Eye (tissue), 1 donor: ENCODE measurements at regions not wholly inside any gene's neighbourhood (a gene's known extent, or its start where the extent isn't known, plus 50 kb on each side); places are given as distances from the start of the nearest gene placed in this dataset.
"Not testable (repeated sequence)": the region's sequence is repeated elsewhere in the genome, so short reads cannot be mapped to it uniquely, and the experiment has no call there.

Experiments used
- DNase-seq: peaks from one replicate; pipeline ENCODE4 v3.0.0-alpha.2; 2015

GRCh38 chr6:8941577-8941976 lies 506.2 kb upstream of the SLC35B3 start:
- no peak for DNase-seq

DNA sequence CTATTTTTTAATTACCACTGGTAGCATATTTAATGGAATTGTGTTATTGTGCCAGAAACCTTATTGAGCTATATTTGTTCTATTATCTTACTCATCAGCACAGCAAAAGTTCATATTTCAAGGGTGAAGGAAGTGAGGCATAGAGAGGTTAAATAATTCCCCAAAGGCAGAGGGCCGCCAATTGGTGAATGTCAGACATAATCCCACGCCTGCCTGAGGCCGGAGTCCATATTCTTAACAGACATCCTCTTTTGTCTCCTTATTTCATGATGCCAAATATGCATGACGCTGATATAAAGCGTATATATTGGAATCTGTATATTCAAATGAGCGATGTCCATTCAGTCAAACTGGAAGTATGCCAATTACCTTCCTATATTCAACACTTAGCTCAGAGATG lies 505.0 kb upstream of the SLC35B3 start:
- no peak for DNase-seq

GRCh38 chr6:8939615-8940014 lies 504.3 kb upstream of the SLC35B3 start:
- no peak for DNase-seq

- DNase-seq: no peak
Measured at GRCh38 chr6:8934318-8934717, 499.0 kb upstream of the SLC35B3 start.

GRCh38 chr6:8930009-8930408 lies 494.7 kb upstream of the SLC35B3 start:
- no peak for DNase-seq

- not testable (repeated sequence) for DNase-seq
Measured at GRCh38 chr6:8920244-8920643, 484.9 kb upstream of the SLC35B3 start.

- no peak for DNase-seq
Measured at GRCh38 chr6:8918196-8918595, 482.9 kb upstream of the SLC35B3 start.

DNA sequence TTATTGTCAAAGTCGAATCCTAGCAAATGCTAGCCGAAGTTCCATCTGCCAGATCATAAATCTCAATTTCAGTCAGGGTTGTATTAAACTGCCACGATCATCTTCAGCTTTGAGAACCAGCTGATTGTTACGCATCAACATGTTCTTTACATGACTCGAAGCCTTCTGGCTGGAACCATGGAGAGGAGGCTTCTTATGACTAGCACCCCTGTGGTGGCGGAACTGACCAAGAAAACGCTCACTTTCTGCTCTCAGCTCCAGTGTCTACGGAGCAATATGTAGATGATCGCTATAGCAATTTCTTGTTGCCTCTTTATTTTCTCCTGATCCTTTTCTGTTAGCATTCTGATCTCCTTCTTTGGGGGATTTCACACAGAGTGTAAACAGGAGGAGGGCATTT lies 479.4 kb upstream of the SLC35B3 start:
- no peak for DNase-seq

DNA sequence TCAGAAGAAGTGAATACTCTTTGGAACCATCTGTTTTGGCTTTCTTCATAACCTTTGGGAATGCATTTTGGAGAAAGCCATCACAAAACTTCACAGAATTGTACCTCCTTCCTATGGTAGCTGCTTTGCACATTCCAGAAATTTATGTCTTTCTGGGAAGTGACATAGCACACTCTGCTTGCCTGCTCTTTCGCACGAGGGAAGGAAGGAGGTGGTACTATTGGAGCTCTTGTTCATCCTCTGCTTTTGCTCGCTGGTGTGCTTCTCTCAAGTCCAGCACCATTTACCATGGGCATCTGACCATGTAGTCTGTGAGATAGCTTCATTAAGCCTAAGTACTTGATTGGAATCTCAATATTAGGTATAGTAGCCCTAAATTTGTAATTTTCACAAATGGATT lies 473.3 kb upstream of the SLC35B3 start:
- no peak for DNase-seq

GRCh38 chr6:8906699-8907098 lies 471.4 kb upstream of the SLC35B3 start:
- DNase-seq: no peak

DNA sequence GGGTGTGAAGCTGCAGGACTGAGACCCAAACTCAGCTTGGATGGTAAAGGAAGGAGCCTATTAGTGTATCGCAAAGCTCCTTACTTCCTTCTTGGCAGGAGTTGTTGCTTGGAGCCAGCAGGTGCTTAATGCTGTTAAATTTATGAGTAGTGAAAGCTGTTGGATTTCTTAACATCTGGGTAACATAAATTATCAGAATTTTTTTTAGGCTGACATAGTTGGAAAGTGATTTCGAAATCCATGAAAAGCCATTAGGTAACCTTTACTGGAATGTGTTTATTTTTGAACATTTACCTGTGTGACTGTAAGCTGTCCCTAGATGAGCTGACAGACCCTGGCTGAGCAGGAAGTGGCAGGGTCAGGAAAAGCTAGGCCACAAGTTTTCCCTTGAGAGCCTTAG lies 470.4 kb upstream of the SLC35B3 start:
- no peak for DNase-seq

- no peak for DNase-seq
Measured at GRCh38 chr6:8904754-8905153, 469.4 kb upstream of the SLC35B3 start.

- DNase-seq: no peak
Measured at GRCh38 chr6:8900056-8900455, 464.7 kb upstream of the SLC35B3 start.

GRCh38 chr6:8889514-8889913 lies 454.2 kb upstream of the SLC35B3 start:
- no peak for DNase-seq

DNA sequence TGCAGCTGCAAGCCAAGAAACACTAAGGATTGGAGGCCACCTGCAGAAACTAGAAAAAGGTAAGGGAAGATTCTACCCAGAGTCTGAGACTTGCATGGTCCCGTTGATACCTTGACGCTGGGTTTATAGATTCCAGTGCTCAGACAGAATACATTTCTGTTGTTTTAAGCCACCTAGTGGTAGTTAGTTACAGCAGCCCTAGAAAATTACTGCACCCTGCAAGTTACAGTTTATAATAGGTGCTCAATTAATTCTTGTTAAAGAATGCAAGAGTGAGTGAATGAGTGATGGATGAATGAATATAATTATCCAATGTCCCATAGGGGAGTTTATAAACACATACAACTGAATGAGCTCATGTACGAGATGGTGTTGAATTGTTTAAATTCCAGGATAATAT lies 453.1 kb upstream of the SLC35B3 start:
- no peak for DNase-seq

GRCh38 chr6:8881663-8882062 lies 446.3 kb upstream of the SLC35B3 start:
- no peak for DNase-seq

DNA sequence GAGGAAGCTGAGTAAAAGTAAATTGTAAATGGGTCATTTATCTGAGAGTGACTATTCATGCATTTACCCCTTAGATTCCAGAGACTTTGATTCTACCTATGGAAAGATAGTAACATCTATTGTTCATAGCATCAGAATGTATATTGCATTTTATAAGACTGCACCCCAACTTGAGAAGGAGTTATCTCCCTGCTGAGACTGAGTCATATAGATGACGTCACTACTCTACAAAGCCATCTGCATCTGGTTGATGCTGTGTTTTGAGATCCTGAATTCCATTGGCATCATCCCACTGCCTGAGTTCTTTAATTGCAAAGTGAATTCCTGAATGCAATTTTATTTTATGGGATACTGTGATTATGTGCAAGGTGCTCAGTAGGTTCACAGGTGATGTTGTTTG lies 444.0 kb upstream of the SLC35B3 start:
- no peak for DNase-seq

GRCh38 chr6:8875986-8876385 lies 440.6 kb upstream of the SLC35B3 start:
- DNase-seq: no peak

GRCh38 chr6:8872589-8872988 lies 437.2 kb upstream of the SLC35B3 start:
- DNase-seq: no peak

- DNase-seq: peak; percentile 59
Measured at GRCh38 chr6:8865451-8865850, 430.1 kb upstream of the SLC35B3 start.

DNA sequence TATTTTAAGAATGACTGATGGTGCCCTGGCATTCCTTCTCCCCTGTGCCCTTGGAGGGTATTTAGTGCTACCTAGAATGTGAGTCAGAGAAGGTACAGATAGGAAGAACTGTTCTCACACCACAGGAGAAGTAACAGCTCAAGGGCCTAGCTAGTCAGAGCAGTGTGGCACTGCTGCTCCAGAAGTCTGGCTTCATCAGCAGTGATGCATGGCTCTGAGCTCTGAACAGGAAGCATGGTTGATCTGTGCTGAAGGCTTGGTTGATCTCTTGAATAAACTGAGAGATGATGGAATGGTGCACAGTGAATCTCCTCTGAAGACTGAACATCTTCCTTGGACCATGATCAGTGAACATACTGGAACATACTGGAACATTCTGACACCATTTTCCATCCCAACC lies 425.3 kb upstream of the SLC35B3 start:
- DNase-seq: no peak

GRCh38 chr6:8859501-8859900 lies 424.2 kb upstream of the SLC35B3 start:
- DNase-seq: no peak

- DNase-seq: no peak
Measured at GRCh38 chr6:8858854-8859331, 423.5 kb upstream of the SLC35B3 start.

- DNase-seq: no peak
Measured at GRCh38 chr6:8857160-8857559, 421.8 kb upstream of the SLC35B3 start.

DNA sequence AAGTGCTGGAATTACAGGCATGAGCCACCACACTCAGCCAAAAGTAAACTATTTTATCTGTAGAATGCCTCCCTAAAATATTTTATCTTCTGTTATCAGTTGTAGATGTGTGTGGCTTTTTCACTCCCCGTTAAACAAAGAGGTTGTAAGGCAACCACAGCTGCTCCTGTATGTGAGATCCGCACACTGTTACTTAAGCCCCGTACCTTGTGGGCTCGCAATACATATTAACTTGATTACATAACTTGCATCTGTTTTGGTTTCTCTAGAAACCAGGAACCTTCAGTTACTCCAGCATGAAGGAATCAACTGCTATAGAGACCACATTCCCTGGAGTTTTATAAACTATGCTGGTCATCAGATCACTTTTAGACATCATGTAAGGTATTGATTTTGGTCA lies 420.1 kb upstream of the SLC35B3 start:
- no peak for DNase-seq

- no peak for DNase-seq
Measured at GRCh38 chr6:8852332-8852731, 417.0 kb upstream of the SLC35B3 start.
